ENCODE measurements at regions not wholly inside any gene's neighbourhood (a gene's known extent, or its start where the extent isn't known, plus 50 kb on each side); places are given as distances from the start of the nearest gene placed in this dataset.

DNA sequence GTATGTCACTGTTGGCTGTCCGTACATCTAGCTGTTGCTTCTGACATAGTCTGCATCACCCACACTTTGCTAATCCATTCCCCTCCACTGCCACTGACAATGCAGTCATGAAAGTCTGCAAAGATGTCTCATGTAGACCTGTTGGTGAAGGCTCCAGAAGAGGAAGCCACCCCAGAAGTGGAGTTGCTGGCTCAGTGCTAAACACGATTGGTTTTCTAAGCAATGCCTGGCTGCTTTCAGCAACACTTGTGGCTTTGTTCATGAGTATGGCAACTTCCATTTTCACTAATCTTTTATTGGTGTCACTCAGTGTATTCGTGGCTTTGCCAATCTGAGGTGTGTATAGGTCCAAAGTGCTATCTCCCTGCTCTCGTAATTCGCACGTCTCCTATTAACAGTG lies 288.1 kb downstream of the GADD45G start:
- no peak overlapping the region for H2BK120ac ChIP-seq (replicated peaks; ENCODE audit: low read depth, low read length)
- H4K20me1 ChIP-seq (replicated peaks in 1 of 2; ENCODE audit: control insufficient read depth in 1 of 2, insufficient read depth in 2 of 2, low read length in 2 of 2), result no peaks in the 10 kb centered on the region
- FAIRE-seq, result no peak
- no peak overlapping the region for H3K4ac ChIP-seq (replicated peaks; ENCODE audit: insufficient read length, low read depth, low read length)
- H3K9ac ChIP-seq (replicated peaks in 1 of 4; ENCODE audit: extremely low read depth in 1 of 4, low read depth in 3 of 4, low read length in 3 of 4), result no peak overlapping the region
- no peaks in the 10 kb centered on the region for H3K36me3 ChIP-seq (ENCODE audit: control insufficient read depth in 2 of 4, insufficient read depth in 4 of 4, low read length in 3 of 4)
- H3K27ac ChIP-seq (ENCODE audit: low read depth, low read length), result no peak overlapping the region
- no peak overlapping the region for H3K4me2 ChIP-seq (ENCODE audit: insufficient read depth in 1 of 2, low read depth in 2 of 2, low read length in 2 of 2)
- TF ChIP-seq TCF12 (IDR thresholded peaks at IDR 0.05; ENCODE audit: low read depth, low read length), result no peak
- TF ChIP-seq JUN (IDR thresholded peaks at IDR 0.05; ENCODE audit: low read depth, low read length), result no peak
- no peak for TF ChIP-seq EP300 (IDR thresholded peaks at IDR 0.05; ENCODE audit: borderline replicate concordance in 1 of 2, low read depth in 2 of 2, low read length in 2 of 2)
- TF ChIP-seq RAD21 (IDR thresholded peaks at IDR 0.05 in 1 of 2, conservative IDR thresholded peaks at IDR 0.05 in 1 of 2; ENCODE audit: low read depth in 2 of 2, low read length in 2 of 2), result no peak
- no peak for TF ChIP-seq BCL11A (IDR thresholded peaks at IDR 0.05; ENCODE audit: low read depth in 2 of 2, low read length in 2 of 2)
- TF ChIP-seq BRCA1 (IDR thresholded peaks at IDR 0.05; ENCODE audit: low read depth, low read length), result no peak
- TF ChIP-seq CREB1 (IDR thresholded peaks at IDR 0.05), result no peak
- no peak for TF ChIP-seq EGR1 (IDR thresholded peaks at IDR 0.05; ENCODE audit: borderline replicate concordance, low read depth, low read length)
- no peak for TF ChIP-seq SP2 (IDR thresholded peaks at IDR 0.05; ENCODE audit: low read length)
- no peak for TF ChIP-seq GABPA (IDR thresholded peaks at IDR 0.05; ENCODE audit: borderline replicate concordance, insufficient read depth, low read length)
- TF ChIP-seq KDM1A (IDR thresholded peaks at IDR 0.05; ENCODE audit: borderline replicate concordance, low read length), result no peak
- no peak overlapping the region for H2BK15ac ChIP-seq (ENCODE audit: low read length)
- H3K18ac ChIP-seq (ENCODE audit: extremely low read depth, low read length), result no peak overlapping the region
- no peaks in the 10 kb centered on the region for H3K79me1 ChIP-seq (ENCODE audit: low read depth, low read length)
- no peak overlapping the region for H4K91ac ChIP-seq (replicated peaks; ENCODE audit: insufficient read length, low read length)
- H3K23me2 ChIP-seq (ENCODE audit: low read depth, low read length), result no peaks in the 10 kb centered on the region
- H3K14ac ChIP-seq (ENCODE audit: insufficient read length), result no peak overlapping the region
- ChIA-PET CTCF (ENCODE audit: partially characterized antibody) (no interaction called here), POLR2A (ENCODE audit: partially characterized antibody) (no interaction called here)
- no peaks in the 10 kb centered on the region; a peak in 1 of 4 replicates for H3K9me3 ChIP-seq (ENCODE audit: insufficient read depth in 2 of 2, low read depth in 1 of 2, low read length in 1 of 2)
- no peak overlapping the region for H3K4me3 ChIP-seq (ENCODE audit: extremely low read depth in 1 of 4, insufficient read depth in 2 of 4, low read depth in 3 of 4, low read length in 4 of 4)
- no peak overlapping the region for H2AFZ ChIP-seq (ENCODE audit: low read length)
- H3K79me2 ChIP-seq (ENCODE audit: control insufficient read depth in 1 of 2, insufficient read depth in 2 of 2, low read length in 2 of 2), result no peaks in the 10 kb centered on the region
- no peak overlapping the region for H3K23ac ChIP-seq (ENCODE audit: insufficient read length)
- H3K56ac ChIP-seq (replicated peaks; ENCODE audit: insufficient read length, low read depth, low read length), result no peak overlapping the region
- 87% methylated on average over 6 of the region's 6 CpGs; no CpG with 5 or more reads in 1 of the 2 experiments for WGBS, 2 experiments (ENCODE audit: extremely low coverage in 1 of 2, insufficient coverage in 1 of 2, insufficient read length in 1 of 2, insufficient replicate concordance in 2 of 2, low coverage in 1 of 2, low lambda C conversion rate in 2 of 2, missing lambda C conversion rate in 1 of 2)
- H2BK12ac ChIP-seq (ENCODE audit: low read depth, low read length), result no peak overlapping the region
- no peak overlapping the region for H2BK5ac ChIP-seq (ENCODE audit: low read depth, low read length)
- no peak overlapping the region for H4K8ac ChIP-seq (ENCODE audit: extremely low read depth, insufficient read depth, low read length)
- no peak for DNase-seq (ENCODE audit: low read depth in 1 of 2, low spot score in 2 of 2)
- no peak overlapping the region for H4K5ac ChIP-seq (ENCODE audit: insufficient read length, low read depth, low read length)
- no peaks in the 10 kb centered on the region for H3K27me3 ChIP-seq (replicated peaks in 1 of 4; ENCODE audit: control insufficient read depth in 3 of 4, extremely low read depth in 1 of 4, insufficient read depth in 3 of 4, low read length in 3 of 4)
- H2BK20ac ChIP-seq (ENCODE audit: low read length), result no peak overlapping the region
- no peak overlapping the region; the same call in 1 of the 2 replicates for H2AK5ac ChIP-seq (ENCODE audit: low read depth, low read length)
- H3K4me1 ChIP-seq (replicated peaks in 1 of 4; ENCODE audit: control insufficient read depth in 3 of 4, insufficient read depth in 4 of 4, low read length in 3 of 4), result no peaks in the 10 kb centered on the region; a peak in 1 of 7 replicates

Measured in H1 (cell line).